GM21423 (cell line): ENCODE measurements at regions not wholly inside any gene's neighbourhood (a gene's known extent, or its start where the extent isn't known, plus 50 kb on each side); places are given as distances from the start of the nearest gene placed in this dataset.
"Not testable (repeated sequence)": the region's sequence is repeated elsewhere in the genome, so short reads cannot be mapped to it uniquely, and the experiment has no call there.

Source experiments
- ATAC-seq: cut with Tn5 transposase; IDR thresholded peaks from one replicate; pipeline ENCODE4 v1.9.1; 2021; ENCODE audit warnings: mild to moderate bottlenecking, moderate library complexity; ENCODE audit not compliant: unreplicated experiment

GRCh38 chr7:17552952-17553351 lies 254.5 kb downstream of the AHR start:
- ATAC-seq = no peak

- no peak for ATAC-seq
Measured at GRCh38 chr7:17554341-17555015, 256.0 kb downstream of the AHR start.

GRCh38 chr7:17556247-17556956 lies 257.9 kb downstream of the AHR start:
- ATAC-seq = no peak

- no peak for ATAC-seq
Measured at GRCh38 chr7:17557251-17557671, 258.8 kb downstream of the AHR start.

- no peak for ATAC-seq
Measured at GRCh38 chr7:17558135-17558534, 259.7 kb downstream of the AHR start.

GRCh38 chr7:17558558-17559332 lies 260.3 kb downstream of the AHR start:
- no peak for ATAC-seq

GRCh38 chr7:17559388-17559787 lies 260.9 kb downstream of the AHR start:
- ATAC-seq = no peak

GRCh38 chr7:17560516-17560915 lies 262.1 kb downstream of the AHR start:
- ATAC-seq = no peak

GRCh38 chr7:17560966-17561365 lies 262.5 kb downstream of the AHR start:
- no peak for ATAC-seq

GRCh38 chr7:17564678-17565212 lies 266.3 kb downstream of the AHR start:
- no peak for ATAC-seq

GRCh38 chr7:17580141-17580540 lies 281.7 kb downstream of the AHR start:
- no peak for ATAC-seq

GRCh38 chr7:17580856-17581255 lies 282.4 kb downstream of the AHR start:
- no peak for ATAC-seq

- ATAC-seq = no peak
Measured at GRCh38 chr7:17581301-17581700, 282.8 kb downstream of the AHR start.

GRCh38 chr7:17582696-17583095 lies 284.2 kb downstream of the AHR start:
- not testable (repeated sequence) for ATAC-seq

GRCh38 chr7:17583786-17584185 lies 285.3 kb downstream of the AHR start:
- no peak for ATAC-seq

- ATAC-seq = no peak
Measured at GRCh38 chr7:17584822-17585221, 286.4 kb downstream of the AHR start.

GRCh38 chr7:17586711-17587110 lies 288.3 kb downstream of the AHR start:
- no peak for ATAC-seq

GRCh38 chr7:17588730-17589129 lies 290.3 kb downstream of the AHR start:
- ATAC-seq = no peak

- ATAC-seq = no peak
Measured at GRCh38 chr7:17589671-17590070, 291.2 kb downstream of the AHR start.

GRCh38 chr7:17590221-17590620 lies 291.8 kb downstream of the AHR start:
- ATAC-seq = no peak

GRCh38 chr7:17593819-17594419 lies 295.5 kb downstream of the AHR start:
- no peak for ATAC-seq
